ENCODE measurements at regions not wholly inside any gene's neighbourhood (a gene's known extent, or its start where the extent isn't known, plus 50 kb on each side); places are given as distances from the start of the nearest gene placed in this dataset.

- DNase-seq, result no peak
These were observed 388.9 kb downstream of the PCNX1 start for GRCh38 chr14:71296184-71296583.

GRCh38 chr14:71300566-71301330 is 393.5 kb downstream of the PCNX1 start:
- no peak for DNase-seq

DNA sequence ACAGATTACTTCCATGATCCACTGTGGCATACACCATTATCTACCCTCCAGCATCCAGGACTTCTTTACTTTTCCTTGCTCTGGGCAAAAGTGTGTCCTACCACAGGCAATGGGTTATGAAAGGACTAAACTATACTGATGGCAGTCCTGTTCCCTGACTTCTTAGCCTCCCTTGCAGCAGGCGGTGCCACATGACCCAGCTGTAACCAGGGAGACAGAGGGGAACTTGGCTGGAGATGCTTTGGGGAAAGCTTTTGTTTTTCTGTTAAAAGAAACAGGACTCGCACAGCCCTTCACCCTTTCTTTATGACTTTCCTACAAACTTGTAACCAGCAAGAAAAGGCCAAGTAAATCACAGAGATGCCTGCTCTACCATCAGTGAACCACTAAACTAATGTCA is 394.4 kb downstream of the PCNX1 start:
- DNase-seq, result no peak

GRCh38 chr14:71304690-71305089 is 397.4 kb downstream of the PCNX1 start:
- DNase-seq, result no peak

DNA sequence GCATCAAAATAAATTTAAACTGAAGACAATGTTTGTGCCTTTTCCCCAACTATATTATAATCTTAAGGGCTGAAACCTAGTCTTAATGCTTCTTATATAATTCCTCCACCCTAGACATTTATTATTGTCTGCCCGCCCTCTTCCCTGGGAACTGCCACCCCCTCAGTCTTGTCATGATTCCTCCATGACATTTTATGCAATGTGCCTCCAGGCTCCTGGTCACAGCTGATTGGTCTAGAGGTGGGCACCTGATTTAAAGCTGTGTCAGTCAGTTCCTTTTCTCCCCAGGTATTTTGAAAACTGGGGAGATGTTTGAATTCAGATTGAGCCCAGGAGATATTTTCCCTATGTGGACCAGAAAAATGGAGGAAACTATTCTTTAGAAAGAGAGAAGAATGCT is 401.4 kb downstream of the PCNX1 start:
- no peak for DNase-seq

DNA sequence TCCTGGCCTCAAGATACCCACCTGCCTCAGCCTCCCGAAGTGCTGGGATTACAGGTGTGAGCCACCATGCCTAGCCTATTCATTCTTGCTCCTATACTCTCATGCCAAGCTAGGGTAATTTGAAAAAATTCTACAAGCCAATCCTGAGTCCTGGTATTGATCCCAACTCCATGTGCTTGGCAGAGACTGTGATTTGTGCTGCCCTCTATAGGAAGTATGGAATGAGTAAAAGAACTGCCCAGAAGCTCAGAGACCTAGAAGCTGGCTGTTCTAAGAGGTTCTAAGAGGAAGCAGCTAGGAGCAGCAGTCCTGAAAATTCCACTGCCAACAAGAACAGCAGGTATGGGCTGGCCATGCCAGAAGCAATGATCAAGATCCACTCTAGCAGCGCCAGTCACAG is 402.5 kb downstream of the PCNX1 start:
- DNase-seq, result peak; percentile 5

DNA sequence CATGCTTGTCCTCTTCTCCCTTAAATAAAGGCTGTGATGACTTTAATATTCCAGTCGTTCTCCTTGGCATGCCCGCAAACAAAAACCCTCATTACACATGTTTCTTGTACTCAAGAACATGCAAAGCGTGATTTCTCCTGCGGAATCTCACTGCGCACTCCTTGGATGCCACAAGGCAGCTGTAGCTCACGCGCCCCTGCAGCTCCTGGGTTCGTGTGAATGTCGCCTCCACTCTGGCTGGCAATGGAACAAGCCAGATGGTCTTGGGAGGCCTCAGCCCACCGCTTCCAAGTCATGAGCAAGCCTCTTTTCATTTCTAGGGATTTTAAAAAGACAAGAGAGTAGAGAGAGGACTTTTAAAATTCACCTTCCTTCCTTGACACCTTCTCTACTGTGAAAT is 403.8 kb downstream of the PCNX1 start:
- DNase-seq, result no peak

GRCh38 chr14:71314717-71315116 is 407.5 kb downstream of the PCNX1 start:
- DNase-seq, result no peak

- no peak for DNase-seq
These were observed 410.3 kb downstream of the PCNX1 start for GRCh38 chr14:71317385-71318096.

- DNase-seq, result no peak
These were observed 410.8 kb downstream of the PCNX1 start for GRCh38 chr14:71318097-71318459.

DNA sequence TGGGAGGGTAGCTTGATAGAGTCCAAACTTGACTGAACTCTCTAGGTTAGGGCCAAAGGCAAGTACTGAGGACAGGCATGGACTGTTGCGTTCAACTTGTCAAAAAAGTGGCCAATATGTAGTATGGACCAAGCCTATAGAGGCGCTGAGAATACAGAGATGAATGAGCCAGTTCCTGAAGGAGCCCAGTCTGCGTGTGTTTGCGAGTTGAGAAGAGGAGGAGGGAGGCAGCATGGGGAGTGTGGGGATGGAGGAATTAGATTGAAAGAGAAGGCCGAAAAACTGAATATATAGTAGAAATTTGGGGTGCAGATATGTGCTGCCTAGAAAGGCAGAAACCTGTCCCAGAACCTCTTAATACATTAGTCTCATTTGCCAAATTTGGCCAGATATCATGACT is 412.4 kb downstream of the PCNX1 start:
- no peak for DNase-seq

GRCh38 chr14:71320107-71320733 is 413.0 kb downstream of the PCNX1 start, which contains the start of gene SIPA1L1:
TSS of gene SIPA1L1 (plus strand) at chr14:71320476.
- peak; percentile 99 for DNase-seq

GRCh38 chr14:71320734-71321573 is 413.7 kb downstream of the PCNX1 start:
- DNase-seq, result peak; percentile 17

GRCh38 chr14:71321574-71322315 is 414.5 kb downstream of the PCNX1 start:
- DNase-seq, result peak; percentile 66

GRCh38 chr14:71322655-71323250 is 415.5 kb downstream of the PCNX1 start:
- DNase-seq, result peak; percentile 26

DNA sequence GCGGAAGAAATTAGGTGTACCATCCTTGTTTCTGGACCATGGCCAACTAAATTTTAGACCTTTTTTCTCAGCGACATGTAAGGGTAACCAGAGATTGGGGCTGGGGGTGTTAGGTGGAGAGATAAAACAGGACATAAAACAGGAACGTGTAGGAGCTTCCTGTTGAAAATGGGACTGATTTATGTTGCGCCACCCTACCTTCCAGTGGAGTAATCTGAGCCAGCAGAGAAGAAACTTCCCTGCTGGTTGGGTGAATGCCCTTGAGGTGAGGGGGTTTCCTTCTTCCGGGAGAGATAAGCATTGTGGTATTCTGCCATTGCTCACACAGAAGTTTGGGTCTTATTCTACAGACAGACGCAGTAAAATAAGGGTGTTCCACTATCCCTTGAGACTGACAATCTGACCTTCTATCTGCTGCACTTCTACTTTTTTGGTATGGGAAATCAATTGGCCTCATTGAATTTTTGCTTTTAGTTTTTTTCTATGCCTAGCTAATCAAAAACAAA is 417.6 kb downstream of the PCNX1 start:
- DNase-seq, result no peak

DNA sequence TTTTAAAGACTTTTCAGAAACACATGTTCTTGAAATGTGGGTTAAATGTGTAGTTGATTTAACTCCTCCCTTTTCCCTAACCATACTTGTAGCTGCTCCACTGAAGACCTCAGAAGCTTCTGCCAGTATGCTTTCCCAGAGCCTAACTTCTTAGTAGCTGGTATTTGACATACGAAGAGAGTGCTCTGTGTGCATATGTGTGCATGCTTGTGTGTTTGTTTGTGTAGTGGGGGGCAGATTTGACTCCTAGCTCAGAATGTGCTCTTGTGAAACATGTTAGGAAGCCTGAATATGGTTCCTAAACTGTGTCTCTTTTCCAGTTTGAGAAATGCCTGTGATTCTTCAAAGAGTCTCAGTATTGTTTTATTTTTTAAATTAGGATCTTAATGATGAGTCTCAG is 420.4 kb downstream of the PCNX1 start:
- no peak for DNase-seq

GRCh38 chr14:71328183-71328582 is 420.9 kb downstream of the PCNX1 start:
- DNase-seq, result no peak

DNA sequence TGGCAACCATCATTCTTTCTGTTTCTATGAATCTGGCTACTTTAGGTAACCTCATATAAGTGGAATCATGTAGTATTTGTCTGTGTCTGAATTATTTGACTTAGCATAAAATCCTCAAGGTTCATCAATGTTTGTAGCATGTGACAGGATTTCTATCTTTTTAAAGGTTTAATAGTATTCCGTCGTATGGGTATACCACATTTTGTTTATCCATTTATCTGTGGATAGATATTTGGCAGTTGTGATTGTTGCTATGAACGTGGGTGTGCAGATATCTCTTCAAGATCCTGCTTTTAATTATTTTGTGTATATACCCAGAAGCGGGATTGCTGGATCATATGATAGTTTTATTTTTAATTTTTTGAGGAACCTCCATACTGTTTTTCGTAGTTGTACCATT is 421.7 kb downstream of the PCNX1 start:
- DNase-seq, result no peak

GRCh38 chr14:71331403-71331802 is 424.1 kb downstream of the PCNX1 start:
- no peak for DNase-seq

DNA sequence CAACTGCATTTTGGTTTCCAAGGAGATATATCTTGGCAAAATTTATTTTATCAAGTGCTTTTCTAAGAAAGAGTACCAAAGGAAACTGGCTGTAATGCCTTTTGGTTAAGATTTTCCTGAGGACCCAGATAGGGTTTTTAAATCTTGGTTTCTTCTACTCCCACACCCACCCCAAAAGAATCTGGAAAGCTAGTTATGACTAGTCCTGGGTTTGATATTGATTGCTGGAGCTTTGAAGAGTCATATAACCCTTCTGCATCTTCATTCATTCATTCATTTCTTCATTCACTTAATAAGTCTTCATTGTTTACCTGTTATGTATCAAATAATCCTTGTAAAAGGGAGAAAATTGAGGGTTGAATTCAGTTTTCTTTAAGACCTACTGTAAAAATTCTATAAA is 425.2 kb downstream of the PCNX1 start:
- DNase-seq, result no peak

GRCh38 chr14:71333705-71334104 is 426.4 kb downstream of the PCNX1 start:
- no peak for DNase-seq

Data from NCI-H1694 treated with DMSO at 0.1 percent for 48 hours (cell line).